GM23338 (cell line): ENCODE measurements at regions not wholly inside any gene's neighbourhood (a gene's known extent, or its start where the extent isn't known, plus 50 kb on each side); places are given as distances from the start of the nearest gene placed in this dataset.
A peak's percentile ranks its signal among the peaks of the same experiment; 100 is the strongest.

Experiments
- ATAC-seq: fragments of 200-7000 bp; cut with Tn5 transposase; 3 replicates; pipeline ENCODE4 v1.9.1; 2020
- DNase-seq: peaks from one replicate; pipeline ENCODE4 v3.0.0-alpha.2; 2015; ENCODE audit warnings: low spot score
- H2AFZ ChIP-seq: fragments of 200-600 bp; sonication (generic); 2 replicates; pipeline ENCODE4 v1.8.0; 2016; ENCODE audit warnings: antibody characterized with exemption, mild to moderate bottlenecking, moderate library complexity
- H3F3A ChIP-seq: fragments of 200-600 bp; sonication (generic); replicated peaks from 2 replicates; pipeline ENCODE4 v1.8.0; 2017; ENCODE audit warnings: antibody characterized with exemption, mixed run types, low read depth
- H3K27ac ChIP-seq: fragments of 200-600 bp; sonication (generic); 2 replicates; pipeline ENCODE4 v1.6.1; 2016; ENCODE audit warnings: low read depth
- H3K27me3 ChIP-seq: fragments of 200-600 bp; sonication (generic); 2 replicates; pipeline ENCODE4 v1.8.0; 2016; ENCODE audit warnings: mild to moderate bottlenecking, mixed run types, moderate library complexity; ENCODE audit not compliant: insufficient read depth
- H3K36me3 ChIP-seq: fragments of 200-600 bp; sonication (generic); 2 replicates; pipeline ENCODE4 v1.8.0; 2016; ENCODE audit warnings: mild to moderate bottlenecking; ENCODE audit not compliant: insufficient read depth
- H3K4me1 ChIP-seq: fragments of 200-600 bp; sonication (generic); 2 replicates; pipeline ENCODE4 v1.8.0; 2016; ENCODE audit warnings: mild to moderate bottlenecking, moderate library complexity; ENCODE audit not compliant: insufficient read depth
- H3K4me2 ChIP-seq: fragments of 200-600 bp; sonication (generic); 2 replicates; pipeline ENCODE4 v1.7.1; 2017; ENCODE audit warnings: mixed run types
- H3K4me3 ChIP-seq: fragments of 200-600 bp; sonication (generic); 2 replicates; pipeline ENCODE4 v1.6.1; 2016; ENCODE audit warnings: mixed run types
- H3K79me2 ChIP-seq: fragments of 200-600 bp; sonication (generic); replicated peaks from 2 replicates; pipeline ENCODE4 v1.8.0; 2017; ENCODE audit warnings: mild to moderate bottlenecking; ENCODE audit not compliant: insufficient read depth
- H3K9me2 ChIP-seq: fragments of 200-600 bp; sonication (generic); 2 replicates; pipeline ENCODE4 v1.8.0; 2017; ENCODE audit not compliant: insufficient read depth
- H4K20me1 ChIP-seq: fragments of 200-600 bp; sonication (generic); replicated peaks from 2 replicates; pipeline ENCODE4 v1.8.0; 2017; ENCODE audit warnings: mild to moderate bottlenecking; ENCODE audit not compliant: insufficient read depth
- H3K27ac Mint-ChIP-seq: 2 replicates; pipeline ENCODE4 v1.8.0; 2020; ENCODE audit warnings: inconsistent platforms, mild to moderate bottlenecking, moderate library complexity, mixed read lengths
- H3K27me3 Mint-ChIP-seq: 3 replicates; pipeline ENCODE4 v1.8.0; 2022; ENCODE audit warnings: low read depth, mild to moderate bottlenecking, moderate library complexity, mixed read lengths, inconsistent platforms; ENCODE audit not compliant: insufficient read depth, poor library complexity
- H3K36me3 Mint-ChIP-seq: 3 replicates; pipeline ENCODE4 v1.8.0; 2021; ENCODE audit warnings: low read depth, mild to moderate bottlenecking, inconsistent platforms, moderate library complexity, mixed read lengths
- H3K4me1 Mint-ChIP-seq: 3 replicates; pipeline ENCODE4 v1.8.0; 2020; ENCODE audit warnings: mild to moderate bottlenecking, inconsistent platforms, mixed read lengths
- H3K4me3 Mint-ChIP-seq: 3 replicates; pipeline ENCODE4 v1.8.0; 2021; ENCODE audit warnings: moderate library complexity, mild to moderate bottlenecking, inconsistent platforms, mixed read lengths
- H3K9me3 Mint-ChIP-seq: 3 replicates; pipeline ENCODE4 v1.8.0; 2020; ENCODE audit warnings: moderate library complexity, mild to moderate bottlenecking, inconsistent platforms, mixed read lengths
- CREB1 ChIP-seq: fragments of 250-450 bp; sonication (Bioruptor Pico); IDR thresholded peaks from 2 replicates; pipeline ENCODE4 v1.5.0; 2020; ENCODE audit warnings: low read depth, mild to moderate bottlenecking, moderate library complexity
- EZH2 ChIP-seq: fragments of 200-600 bp; sonication (generic); IDR thresholded peaks from one replicate; pipeline ENCODE4 v1.8.0; 2017; ENCODE audit warnings: antibody characterized with exemption, mild to moderate bottlenecking, low read depth; ENCODE audit not compliant: unreplicated experiment
- EZH2phosphoT487 ChIP-seq: fragments of 200-600 bp; sonication (generic); IDR thresholded peaks from one replicate; pipeline ENCODE4 v1.8.1; 2018; ENCODE audit warnings: antibody characterized with exemption; ENCODE audit not compliant: unreplicated experiment
- JUNB ChIP-seq: IDR thresholded peaks from one replicate; pipeline ENCODE4 v1.6.1; 2016; ENCODE audit warnings: antibody characterized with exemption; ENCODE audit not compliant: unreplicated experiment
- NANOG ChIP-seq: IDR thresholded peaks from 2 replicates; pipeline ENCODE4 v1.6.1; 2016; ENCODE audit warnings: antibody characterized with exemption, borderline replicate concordance
- ZNF114 ChIP-seq: fragments of 250-450 bp; sonication (Bioruptor Pico); IDR thresholded peaks from 2 replicates; pipeline ENCODE4 v1.5.0; 2020; ENCODE audit warnings: mild to moderate bottlenecking, moderate library complexity
- TF ChIP-seq, protein P1 (sequence below), 2 experiments: fragments of 200-600 bp in 1 of 2; sonication (generic) in 1 of 2; conservative IDR thresholded peaks; 2 replicates each; pipeline versions ENCODE4 v1.5.1 to v1.6.1; 2016 to 2017; ENCODE audit warnings: antibody characterized with exemption in 2 of 2, low read depth in 2 of 2, mild to moderate bottlenecking in 2 of 2, moderate library complexity in 1 of 2
- TF ChIP-seq, protein P2 (sequence below): IDR thresholded peaks from one replicate; pipeline ENCODE4 v1.6.1; 2018; ENCODE audit warnings: antibody characterized with exemption; ENCODE audit not compliant: unreplicated experiment
- TF ChIP-seq, protein P3 (sequence below): fragments of 250-450 bp; sonication (Bioruptor Pico); IDR thresholded peaks from 2 replicates; pipeline ENCODE4 v1.5.0; 2020; ENCODE audit warnings: mild to moderate bottlenecking, moderate library complexity

DNA sequence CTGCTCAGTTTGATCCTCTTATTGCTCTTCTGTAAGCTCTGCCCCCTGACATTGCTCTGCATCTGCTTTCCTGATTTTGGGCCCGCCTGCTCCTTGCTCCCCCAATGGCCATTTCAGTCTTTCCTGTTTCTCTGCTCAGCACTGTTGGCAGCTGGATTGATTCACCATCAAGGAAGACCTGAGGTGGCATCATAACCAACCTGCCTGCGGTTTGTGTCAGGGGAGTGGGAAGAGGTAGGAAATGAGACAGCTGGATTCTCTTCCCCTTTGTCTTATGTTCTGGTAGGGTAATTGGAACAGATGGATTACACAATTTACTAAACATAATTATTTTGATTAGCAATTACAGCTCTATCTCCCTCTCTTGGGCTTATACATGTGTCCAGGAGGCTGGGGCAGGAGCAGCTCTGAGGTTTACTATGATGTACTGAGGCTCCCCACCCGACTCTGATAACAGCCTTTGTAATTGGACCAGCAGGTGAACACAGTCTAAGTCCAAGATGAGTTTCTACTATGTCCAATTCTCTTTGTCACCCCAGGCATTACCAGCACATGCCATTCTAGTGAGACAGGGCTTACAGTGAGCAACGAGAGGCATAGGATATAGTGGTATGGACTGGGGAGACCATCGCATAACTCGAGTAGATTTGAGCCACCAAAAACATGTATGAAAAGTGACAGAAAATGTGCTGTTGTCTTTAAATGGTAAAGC is 151.8 kb upstream of the MMADHC start:
- Histone ChIP-seq H3K79me2 (no peaks in the 10 kb centered on the region), H3K4me3 (no peak overlapping the region), H3K4me1 (no peaks in the 10 kb centered on the region), H3K27me3 (no peaks in the 10 kb centered on the region), H4K20me1 (no peaks in the 10 kb centered on the region), H3K36me3 (0 out of 2 replicates have a peak, but pooled peaks cover 7% of the 10 kb centered on the region), H3K27ac (no peak overlapping the region), H2AFZ (peak overlapping the region; percentile 74), H3K4me2 (no peak overlapping the region), H3K9me2 (peaks cover 8% of the 10 kb centered on the region; the same call in 1 of the 2 replicates), H3F3A (no peaks in the 10 kb centered on the region)
- Mint-ChIP-seq H3K36me3 (peaks cover 8% of the 10 kb centered on the region; the same call in 2 of the 3 replicates), H3K4me3 (no peak overlapping the region), H3K4me1 (peaks cover 9% of the 10 kb centered on the region), H3K27me3 (no peaks in the 10 kb centered on the region), H3K9me3 (peaks cover 7% of the 10 kb centered on the region), H3K27ac (no peak overlapping the region)
- DNase-seq (no peak), ATAC-seq (no peak)
- TF ChIP-seq JUNB: no peak
- no peak for TF ChIP-seq EZH2
- no peak for TF ChIP-seq CREB1
- TF ChIP-seq NANOG: no peak
- no peak for TF ChIP-seq EZH2phosphoT487
- TF ChIP-seq, protein P1, sequence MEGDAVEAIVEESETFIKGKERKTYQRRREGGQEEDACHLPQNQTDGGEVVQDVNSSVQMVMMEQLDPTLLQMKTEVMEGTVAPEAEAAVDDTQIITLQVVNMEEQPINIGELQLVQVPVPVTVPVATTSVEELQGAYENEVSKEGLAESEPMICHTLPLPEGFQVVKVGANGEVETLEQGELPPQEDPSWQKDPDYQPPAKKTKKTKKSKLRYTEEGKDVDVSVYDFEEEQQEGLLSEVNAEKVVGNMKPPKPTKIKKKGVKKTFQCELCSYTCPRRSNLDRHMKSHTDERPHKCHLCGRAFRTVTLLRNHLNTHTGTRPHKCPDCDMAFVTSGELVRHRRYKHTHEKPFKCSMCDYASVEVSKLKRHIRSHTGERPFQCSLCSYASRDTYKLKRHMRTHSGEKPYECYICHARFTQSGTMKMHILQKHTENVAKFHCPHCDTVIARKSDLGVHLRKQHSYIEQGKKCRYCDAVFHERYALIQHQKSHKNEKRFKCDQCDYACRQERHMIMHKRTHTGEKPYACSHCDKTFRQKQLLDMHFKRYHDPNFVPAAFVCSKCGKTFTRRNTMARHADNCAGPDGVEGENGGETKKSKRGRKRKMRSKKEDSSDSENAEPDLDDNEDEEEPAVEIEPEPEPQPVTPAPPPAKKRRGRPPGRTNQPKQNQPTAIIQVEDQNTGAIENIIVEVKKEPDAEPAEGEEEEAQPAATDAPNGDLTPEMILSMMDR (conservative IDR thresholded peaks at IDR 0.05; ENCODE audit: low read depth in 2 of 2): no peak
- TF ChIP-seq, protein P2, sequence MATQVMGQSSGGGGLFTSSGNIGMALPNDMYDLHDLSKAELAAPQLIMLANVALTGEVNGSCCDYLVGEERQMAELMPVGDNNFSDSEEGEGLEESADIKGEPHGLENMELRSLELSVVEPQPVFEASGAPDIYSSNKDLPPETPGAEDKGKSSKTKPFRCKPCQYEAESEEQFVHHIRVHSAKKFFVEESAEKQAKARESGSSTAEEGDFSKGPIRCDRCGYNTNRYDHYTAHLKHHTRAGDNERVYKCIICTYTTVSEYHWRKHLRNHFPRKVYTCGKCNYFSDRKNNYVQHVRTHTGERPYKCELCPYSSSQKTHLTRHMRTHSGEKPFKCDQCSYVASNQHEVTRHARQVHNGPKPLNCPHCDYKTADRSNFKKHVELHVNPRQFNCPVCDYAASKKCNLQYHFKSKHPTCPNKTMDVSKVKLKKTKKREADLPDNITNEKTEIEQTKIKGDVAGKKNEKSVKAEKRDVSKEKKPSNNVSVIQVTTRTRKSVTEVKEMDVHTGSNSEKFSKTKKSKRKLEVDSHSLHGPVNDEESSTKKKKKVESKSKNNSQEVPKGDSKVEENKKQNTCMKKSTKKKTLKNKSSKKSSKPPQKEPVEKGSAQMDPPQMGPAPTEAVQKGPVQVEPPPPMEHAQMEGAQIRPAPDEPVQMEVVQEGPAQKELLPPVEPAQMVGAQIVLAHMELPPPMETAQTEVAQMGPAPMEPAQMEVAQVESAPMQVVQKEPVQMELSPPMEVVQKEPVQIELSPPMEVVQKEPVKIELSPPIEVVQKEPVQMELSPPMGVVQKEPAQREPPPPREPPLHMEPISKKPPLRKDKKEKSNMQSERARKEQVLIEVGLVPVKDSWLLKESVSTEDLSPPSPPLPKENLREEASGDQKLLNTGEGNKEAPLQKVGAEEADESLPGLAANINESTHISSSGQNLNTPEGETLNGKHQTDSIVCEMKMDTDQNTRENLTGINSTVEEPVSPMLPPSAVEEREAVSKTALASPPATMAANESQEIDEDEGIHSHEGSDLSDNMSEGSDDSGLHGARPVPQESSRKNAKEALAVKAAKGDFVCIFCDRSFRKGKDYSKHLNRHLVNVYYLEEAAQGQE: no peak
- TF ChIP-seq, protein P3, sequence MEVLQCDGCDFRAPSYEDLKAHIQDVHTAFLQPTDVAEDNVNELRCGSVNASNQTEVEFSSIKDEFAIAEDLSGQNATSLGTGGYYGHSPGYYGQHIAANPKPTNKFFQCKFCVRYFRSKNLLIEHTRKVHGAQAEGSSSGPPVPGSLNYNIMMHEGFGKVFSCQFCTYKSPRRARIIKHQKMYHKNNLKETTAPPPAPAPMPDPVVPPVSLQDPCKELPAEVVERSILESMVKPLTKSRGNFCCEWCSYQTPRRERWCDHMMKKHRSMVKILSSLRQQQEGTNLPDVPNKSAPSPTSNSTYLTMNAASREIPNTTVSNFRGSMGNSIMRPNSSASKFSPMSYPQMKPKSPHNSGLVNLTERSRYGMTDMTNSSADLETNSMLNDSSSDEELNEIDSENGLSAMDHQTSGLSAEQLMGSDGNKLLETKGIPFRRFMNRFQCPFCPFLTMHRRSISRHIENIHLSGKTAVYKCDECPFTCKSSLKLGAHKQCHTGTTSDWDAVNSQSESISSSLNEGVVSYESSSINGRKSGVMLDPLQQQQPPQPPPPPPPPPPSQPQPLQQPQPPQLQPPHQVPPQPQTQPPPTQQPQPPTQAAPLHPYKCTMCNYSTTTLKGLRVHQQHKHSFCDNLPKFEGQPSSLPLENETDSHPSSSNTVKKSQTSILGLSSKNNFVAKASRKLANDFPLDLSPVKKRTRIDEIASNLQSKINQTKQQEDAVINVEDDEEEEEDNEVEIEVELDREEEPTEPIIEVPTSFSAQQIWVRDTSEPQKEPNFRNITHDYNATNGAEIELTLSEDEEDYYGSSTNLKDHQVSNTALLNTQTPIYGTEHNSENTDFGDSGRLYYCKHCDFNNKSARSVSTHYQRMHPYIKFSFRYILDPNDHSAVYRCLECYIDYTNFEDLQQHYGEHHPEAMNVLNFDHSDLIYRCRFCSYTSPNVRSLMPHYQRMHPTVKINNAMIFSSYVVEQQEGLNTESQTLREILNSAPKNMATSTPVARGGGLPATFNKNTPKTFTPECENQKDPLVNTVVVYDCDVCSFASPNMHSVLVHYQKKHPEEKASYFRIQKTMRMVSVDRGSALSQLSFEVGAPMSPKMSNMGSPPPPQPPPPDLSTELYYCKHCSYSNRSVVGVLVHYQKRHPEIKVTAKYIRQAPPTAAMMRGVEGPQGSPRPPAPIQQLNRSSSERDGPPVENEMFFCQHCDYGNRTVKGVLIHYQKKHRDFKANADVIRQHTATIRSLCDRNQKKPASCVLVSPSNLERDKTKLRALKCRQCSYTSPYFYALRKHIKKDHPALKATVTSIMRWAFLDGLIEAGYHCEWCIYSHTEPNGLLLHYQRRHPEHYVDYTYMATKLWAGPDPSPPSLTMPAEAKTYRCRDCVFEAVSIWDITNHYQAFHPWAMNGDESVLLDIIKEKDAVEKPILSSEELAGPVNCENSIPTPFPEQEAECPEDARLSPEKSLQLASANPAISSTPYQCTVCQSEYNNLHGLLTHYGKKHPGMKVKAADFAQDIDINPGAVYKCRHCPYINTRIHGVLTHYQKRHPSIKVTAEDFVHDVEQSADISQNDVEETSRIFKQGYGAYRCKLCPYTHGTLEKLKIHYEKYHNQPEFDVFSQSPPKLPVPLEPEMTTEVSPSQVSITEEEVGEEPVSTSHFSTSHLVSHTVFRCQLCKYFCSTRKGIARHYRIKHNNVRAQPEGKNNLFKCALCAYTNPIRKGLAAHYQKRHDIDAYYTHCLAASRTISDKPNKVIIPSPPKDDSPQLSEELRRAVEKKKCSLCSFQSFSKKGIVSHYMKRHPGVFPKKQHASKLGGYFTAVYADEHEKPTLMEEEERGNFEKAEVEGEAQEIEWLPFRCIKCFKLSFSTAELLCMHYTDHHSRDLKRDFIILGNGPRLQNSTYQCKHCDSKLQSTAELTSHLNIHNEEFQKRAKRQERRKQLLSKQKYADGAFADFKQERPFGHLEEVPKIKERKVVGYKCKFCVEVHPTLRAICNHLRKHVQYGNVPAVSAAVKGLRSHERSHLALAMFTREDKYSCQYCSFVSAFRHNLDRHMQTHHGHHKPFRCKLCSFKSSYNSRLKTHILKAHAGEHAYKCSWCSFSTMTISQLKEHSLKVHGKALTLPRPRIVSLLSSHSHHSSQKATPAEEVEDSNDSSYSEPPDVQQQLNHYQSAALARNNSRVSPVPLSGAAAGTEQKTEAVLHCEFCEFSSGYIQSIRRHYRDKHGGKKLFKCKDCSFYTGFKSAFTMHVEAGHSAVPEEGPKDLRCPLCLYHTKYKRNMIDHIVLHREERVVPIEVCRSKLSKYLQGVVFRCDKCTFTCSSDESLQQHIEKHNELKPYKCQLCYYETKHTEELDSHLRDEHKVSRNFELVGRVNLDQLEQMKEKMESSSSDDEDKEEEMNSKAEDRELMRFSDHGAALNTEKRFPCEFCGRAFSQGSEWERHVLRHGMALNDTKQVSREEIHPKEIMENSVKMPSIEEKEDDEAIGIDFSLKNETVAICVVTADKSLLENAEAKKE: no peak
- no peak for TF ChIP-seq ZNF114 (CRISPR knock-in tag)
